Kidney (tissue), 13 donors: ENCODE measurements at regions not wholly inside any gene's neighbourhood (a gene's known extent, or its start where the extent isn't known, plus 50 kb on each side); places are given as distances from the start of the nearest gene placed in this dataset. TPM values are rescaled to one million over a fixed set of nuclear protein-coding genes. Genes with fewer than 3 reads are reported as not detected.

Source experiments
- DNase-seq, 5 donors: peaks; one replicate each; pipeline ENCODE4 v3.0.0-alpha.2; 2013 to 2020
- FAIRE-seq: peaks from 2 replicates; lab custom pipeline; 2012; peaks lifted over from hg19 to GRCh38; lab: Jason Lieb, UNC
- H3K27ac ChIP-seq, 2 donors: one replicate each; pipeline ENCODE4 v1.7.0; 2013; ENCODE audit warnings: low read depth in 2 of 2, low read length in 2 of 2, inconsistent platforms in 1 of 2
- H3K27me3 ChIP-seq: one replicate; pipeline ENCODE4 v1.7.1; 2013; ENCODE audit warnings: low read length, inconsistent platforms; ENCODE audit not compliant: control insufficient read depth, insufficient read depth
- H3K36me3 ChIP-seq, 3 donors: one replicate each; pipeline versions ENCODE4 v1.7.0 to v1.7.1; 2013; ENCODE audit warnings: low read length in 3 of 3, control low read depth in 1 of 3, inconsistent platforms in 1 of 3; ENCODE audit not compliant: insufficient read depth in 3 of 3, control insufficient read depth in 2 of 3
- H3K4me1 ChIP-seq, 3 donors: one replicate each; pipeline versions ENCODE4 v1.7.0 to v1.7.1; 2013; ENCODE audit warnings: low read length in 3 of 3, inconsistent platforms in 1 of 3, low read depth in 1 of 3; ENCODE audit not compliant: control insufficient read depth in 2 of 3, insufficient read depth in 2 of 3
- H3K4me3 ChIP-seq, 3 donors: one replicate each; pipeline versions ENCODE4 v1.7.0 to v1.8.1; 2013; ENCODE audit warnings: low read length in 3 of 3, control low read depth in 1 of 3, inconsistent platforms in 1 of 3
- H3K9ac ChIP-seq, 3 donors: one replicate each; pipeline versions ENCODE4 v1.7.0 to v1.7.1; 2013; ENCODE audit warnings: low read length in 3 of 3, control low read depth in 1 of 3, inconsistent platforms in 1 of 3
- H3K9me3 ChIP-seq, 3 donors: one replicate each; pipeline versions ENCODE4 v1.7.0 to v1.7.1; 2013; ENCODE audit warnings: low read length in 3 of 3, control low read depth in 1 of 3, inconsistent platforms in 1 of 3; ENCODE audit not compliant: control insufficient read depth in 2 of 3, insufficient read depth in 1 of 3
- CTCF ChIP-seq: IDR thresholded peaks from 3 replicates; pipeline ENCODE4 v1.5.1; 2012; ENCODE audit warnings: mild to moderate bottlenecking, moderate library complexity, borderline replicate concordance; ENCODE audit not compliant: insufficient read depth; ENCODE audit errors: extremely low read depth
- intact Hi-C: fragments of 100-400 bp; cut with DNase I; formaldehyde crosslinking; loops from one replicate; pipeline ENCODE4 v1.11.1; 2022
- microRNA-seq: library from miRNA; unstranded; fragments of <30 nt; microRNA quantifications from one replicate; pipeline ENCODE4 v1.2.0, GENCODE V29; 2020
- donor health status: control.
- donor health status: control.
- donor health status: control.
- donor health status: control.
- donor health status: control.
- donor health status: DM: yes; HTN: yes; CAD: no.
- donor health status: Normal renal cell carcinoma (clear cell type).

GRCh38 chr6:127058936-127059335 lies 59.5 kb upstream of the RSPO3 start:
- DNase-seq: no peak
- Histone ChIP-seq H3K27ac (no peak overlapping the region), H3K9ac (no peak overlapping the region), H3K9me3 (no peaks in the 10 kb centered on the region), H3K27me3 (no peaks in the 10 kb centered on the region), H3K4me1 (no peaks in the 10 kb centered on the region), H3K4me3 (no peak overlapping the region), H3K36me3 (no peaks in the 10 kb centered on the region)
- no peak for TF ChIP-seq CTCF
- no peak for FAIRE-seq
- intact Hi-C loops: no loop called here

Small RNAs in the stretch of these regions (microRNA-seq; reads per million reads assigned to microRNA genes)
- not detected for gene MIR588
